Osteoblast (primary cell): ENCODE measurements at regions not wholly inside any gene's neighbourhood (a gene's known extent, or its start where the extent isn't known, plus 50 kb on each side); places are given as distances from the start of the nearest gene placed in this dataset.

Experiments
- DNase-seq: peaks from one replicate; pipeline ENCODE4 v3.0.0; 2011; ENCODE audit warnings: low spot score, mixed read lengths; ENCODE audit not compliant: insufficient read length; ENCODE audit errors: missing footprints
- H2AFZ ChIP-seq: 2 replicates; pipeline ENCODE4 v1.6.0; 2011; ENCODE audit warnings: mild to moderate bottlenecking, low read length
- H3K27ac ChIP-seq: 2 replicates; pipeline ENCODE4 v1.5.1; 2011; ENCODE audit warnings: mild to moderate bottlenecking, low read depth, low read length, moderate library complexity
- H3K27me3 ChIP-seq: 2 replicates; pipeline ENCODE4 v1.6.0; 2012; ENCODE audit warnings: mild to moderate bottlenecking, control low read depth, inconsistent platforms, low read length, moderate library complexity; ENCODE audit not compliant: insufficient read depth
- H3K36me3 ChIP-seq: 2 replicates; pipeline ENCODE4 v1.5.1; 2011; ENCODE audit warnings: mild to moderate bottlenecking, low read length, control low read depth, moderate library complexity; ENCODE audit not compliant: insufficient read depth
- H3K4me1 ChIP-seq: 2 replicates; pipeline ENCODE4 v1.5.1; 2011; ENCODE audit warnings: mild to moderate bottlenecking, low read length, control low read depth, moderate library complexity; ENCODE audit not compliant: insufficient read depth
- H3K4me2 ChIP-seq: 2 replicates; pipeline ENCODE4 v1.6.0; 2011; ENCODE audit warnings: mild to moderate bottlenecking, low read length; ENCODE audit not compliant: insufficient read depth
- H3K4me3 ChIP-seq: fragments of 200-600 bp; sonication (generic); 3 replicates; pipeline ENCODE4 v1.5.1; 2012; ENCODE audit warnings: mild to moderate bottlenecking, low read length, inconsistent platforms; ENCODE audit not compliant: insufficient read depth
- H3K79me2 ChIP-seq: 2 replicates; pipeline ENCODE4 v1.6.0; 2012; ENCODE audit warnings: mild to moderate bottlenecking, low read length, control low read depth, inconsistent platforms; ENCODE audit not compliant: insufficient read depth
- H3K9me3 ChIP-seq: 2 replicates; pipeline ENCODE4 v1.5.1; 2011; ENCODE audit warnings: low read depth, low read length, control low read depth
- H4K20me1 ChIP-seq: 2 replicates; pipeline ENCODE4 v1.6.0; 2012; ENCODE audit warnings: mild to moderate bottlenecking, low read length, control low read depth; ENCODE audit not compliant: insufficient read depth
- TF ChIP-seq, protein P1 (sequence below): IDR thresholded peaks from 2 replicates; pipeline ENCODE4 v1.5.1; 2011; ENCODE audit warnings: mild to moderate bottlenecking, low read depth, low read length, moderate library complexity; ENCODE audit errors: extremely low read depth

DNA sequence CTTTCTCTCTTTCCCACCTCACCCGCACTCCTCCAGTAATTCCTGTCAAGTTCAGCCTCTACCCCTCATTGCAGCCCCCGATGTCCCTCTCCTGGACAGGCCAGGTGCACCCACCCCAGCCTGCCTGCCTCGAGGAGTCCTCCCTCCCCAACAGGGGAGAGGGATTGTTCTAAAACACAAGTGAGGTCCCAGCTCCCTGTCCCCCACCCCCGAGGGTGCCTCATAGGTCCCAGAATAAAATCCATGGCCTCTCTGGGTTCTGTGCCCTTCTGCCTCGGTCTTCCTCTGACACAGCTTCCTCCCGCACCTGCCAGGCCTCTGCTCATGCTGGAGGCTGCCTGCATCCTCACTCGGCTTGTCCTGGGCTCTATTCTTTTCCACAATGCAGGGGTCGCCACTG, 720.1 kb downstream of the BRD1 start:
- no peaks in the 10 kb centered on the region for H3K27me3 ChIP-seq
- H3K9me3 ChIP-seq = peaks cover 4% of the 10 kb centered on the region
- H4K20me1 ChIP-seq = no peaks in the 10 kb centered on the region
- peak; percentile 39 for DNase-seq
- no peak overlapping the region for H3K27ac ChIP-seq
- H3K4me1 ChIP-seq = no peaks in the 10 kb centered on the region
- no peak overlapping the region for H3K4me3 ChIP-seq
- TF ChIP-seq, protein P1, sequence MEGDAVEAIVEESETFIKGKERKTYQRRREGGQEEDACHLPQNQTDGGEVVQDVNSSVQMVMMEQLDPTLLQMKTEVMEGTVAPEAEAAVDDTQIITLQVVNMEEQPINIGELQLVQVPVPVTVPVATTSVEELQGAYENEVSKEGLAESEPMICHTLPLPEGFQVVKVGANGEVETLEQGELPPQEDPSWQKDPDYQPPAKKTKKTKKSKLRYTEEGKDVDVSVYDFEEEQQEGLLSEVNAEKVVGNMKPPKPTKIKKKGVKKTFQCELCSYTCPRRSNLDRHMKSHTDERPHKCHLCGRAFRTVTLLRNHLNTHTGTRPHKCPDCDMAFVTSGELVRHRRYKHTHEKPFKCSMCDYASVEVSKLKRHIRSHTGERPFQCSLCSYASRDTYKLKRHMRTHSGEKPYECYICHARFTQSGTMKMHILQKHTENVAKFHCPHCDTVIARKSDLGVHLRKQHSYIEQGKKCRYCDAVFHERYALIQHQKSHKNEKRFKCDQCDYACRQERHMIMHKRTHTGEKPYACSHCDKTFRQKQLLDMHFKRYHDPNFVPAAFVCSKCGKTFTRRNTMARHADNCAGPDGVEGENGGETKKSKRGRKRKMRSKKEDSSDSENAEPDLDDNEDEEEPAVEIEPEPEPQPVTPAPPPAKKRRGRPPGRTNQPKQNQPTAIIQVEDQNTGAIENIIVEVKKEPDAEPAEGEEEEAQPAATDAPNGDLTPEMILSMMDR = no peak
- no peak overlapping the region for H3K4me2 ChIP-seq
- H3K36me3 ChIP-seq = no peaks in the 10 kb centered on the region
- H3K79me2 ChIP-seq = no peaks in the 10 kb centered on the region
- no peak overlapping the region for H2AFZ ChIP-seq

DNA sequence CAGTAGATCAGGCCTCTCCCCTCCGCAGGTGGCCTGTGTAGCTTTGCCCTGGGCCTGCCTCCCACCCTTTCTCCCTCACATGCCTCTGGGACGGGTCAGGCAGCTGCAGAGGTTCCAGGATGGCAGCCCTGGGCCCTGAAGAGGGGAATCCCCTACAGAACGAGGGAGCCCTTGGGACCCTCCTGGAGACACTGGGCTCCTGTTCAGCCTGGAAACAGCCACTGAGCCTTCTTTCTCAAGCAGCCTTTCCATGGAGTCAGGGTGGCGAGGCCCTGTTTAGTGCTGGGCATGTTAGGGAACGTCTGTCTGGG, 720.9 kb downstream of the BRD1 start:
- no peak overlapping the region for H3K27ac ChIP-seq
- peaks cover 4% of the 10 kb centered on the region for H3K9me3 ChIP-seq

DNA sequence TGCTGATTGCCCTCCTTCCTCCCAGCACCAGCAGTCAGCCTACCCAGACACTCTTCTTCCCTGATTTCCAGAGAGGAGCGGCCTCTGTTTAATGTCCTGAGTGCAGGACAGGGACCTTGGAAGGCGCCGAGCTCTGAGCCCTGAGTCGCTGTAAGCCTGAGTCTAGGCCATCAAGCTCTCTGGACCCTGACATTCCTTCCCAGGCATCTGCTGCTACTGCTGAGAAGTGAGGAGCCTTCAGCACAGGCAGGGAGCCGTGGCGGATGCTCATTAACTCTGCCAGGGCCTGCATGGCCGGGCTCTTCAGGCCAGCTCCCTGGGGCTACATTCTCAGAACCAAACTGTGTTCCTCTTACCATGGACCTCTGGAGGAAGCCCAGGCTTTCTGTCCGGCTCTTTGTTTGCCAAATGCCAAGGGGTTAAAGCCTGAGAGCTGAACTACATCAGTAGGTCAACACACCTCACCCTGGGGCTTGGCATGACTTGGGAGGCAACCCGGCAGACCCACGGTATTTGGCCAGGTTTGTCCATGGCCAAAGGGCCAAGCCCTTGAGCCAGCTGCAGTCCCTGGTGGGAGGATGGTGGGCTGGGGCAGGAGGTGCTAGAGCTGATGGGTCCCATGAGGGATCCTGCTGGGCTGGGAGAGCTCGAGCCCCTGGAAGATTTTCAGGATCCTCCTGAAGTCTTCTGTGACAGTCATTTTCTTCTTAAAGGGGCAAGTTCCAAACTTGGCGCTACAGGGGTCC, 721.4 kb downstream of the BRD1 start:
- H3K9me3 ChIP-seq = peaks cover 4% of the 10 kb centered on the region
- H3K36me3 ChIP-seq = no peaks in the 10 kb centered on the region
- no peaks in the 10 kb centered on the region for H4K20me1 ChIP-seq
- TF ChIP-seq, protein P1 = no peak
- no peaks in the 10 kb centered on the region for H3K27me3 ChIP-seq
- peak; percentile 46 for DNase-seq
- no peaks in the 10 kb centered on the region for H3K4me1 ChIP-seq
- no peak overlapping the region for H3K27ac ChIP-seq
- no peak overlapping the region for H3K4me2 ChIP-seq
- H3K4me3 ChIP-seq = no peak overlapping the region
- H2AFZ ChIP-seq = no peak overlapping the region
- H3K79me2 ChIP-seq = no peaks in the 10 kb centered on the region

More for the DNA sequence above, 720.9 kb downstream of the BRD1 start:
- Histone ChIP-seq H3K36me3 (no peaks in the 10 kb centered on the region), H3K4me2 (no peak overlapping the region), H3K4me1 (no peaks in the 10 kb centered on the region), H4K20me1 (no peaks in the 10 kb centered on the region), H3K4me3 (no peak overlapping the region), H3K27me3 (no peaks in the 10 kb centered on the region), H2AFZ (no peak overlapping the region), H3K79me2 (no peaks in the 10 kb centered on the region)
- TF ChIP-seq, protein P1 = no peak
- no peak for DNase-seq

DNA sequence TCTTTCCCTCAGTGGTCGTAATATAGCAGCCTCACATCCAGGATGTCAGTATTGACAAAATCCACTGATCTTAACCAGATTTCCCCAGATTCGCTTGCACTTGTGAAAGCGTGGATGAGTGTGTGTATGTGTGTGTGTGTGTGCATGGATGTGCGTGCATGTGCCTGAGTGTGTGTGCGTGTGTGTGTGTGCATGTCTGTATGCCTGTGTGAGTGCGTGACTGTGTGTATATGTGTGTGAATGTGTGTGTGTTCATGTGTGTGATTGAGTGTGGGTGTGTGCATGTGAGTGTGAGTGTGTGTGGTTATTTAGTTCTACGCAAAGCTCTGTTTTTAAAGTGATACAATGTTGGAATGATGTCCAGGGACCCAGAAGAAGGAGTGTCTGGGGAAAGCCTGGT, 723.2 kb downstream of the BRD1 start:
- Histone ChIP-seq H3K4me2 (no peak overlapping the region), H3K36me3 (no peaks in the 10 kb centered on the region), H2AFZ (no peak overlapping the region), H3K27me3 (no peaks in the 10 kb centered on the region), H3K9me3 (peaks cover 4% of the 10 kb centered on the region), H4K20me1 (no peaks in the 10 kb centered on the region), H3K4me3 (no peak overlapping the region), H3K4me1 (no peaks in the 10 kb centered on the region), H3K27ac (no peak overlapping the region), H3K79me2 (no peaks in the 10 kb centered on the region)
- TF ChIP-seq, protein P1 = no peak
- peak; percentile 30 for DNase-seq
